ENCODE measurements at regions not wholly inside any gene's neighbourhood (a gene's known extent, or its start where the extent isn't known, plus 50 kb on each side); places are given as distances from the start of the nearest gene placed in this dataset.
"Not testable (repeated sequence)": the region's sequence is repeated elsewhere in the genome, so short reads cannot be mapped to it uniquely, and the experiment has no call there.

GRCh38 chr6:15143540-15143939 lies 102.3 kb upstream of the JARID2 start:
- no peak for DNase-seq

- no peak for DNase-seq
Measured at GRCh38 chr6:15145821-15146220, 100.0 kb upstream of the JARID2 start.

GRCh38 chr6:15147827-15148226 lies 98.0 kb upstream of the JARID2 start:
- no peak for DNase-seq

GRCh38 chr6:15148356-15148946 lies 97.4 kb upstream of the JARID2 start:
- peak; percentile 99 for DNase-seq

GRCh38 chr6:15150207-15150606 lies 95.7 kb upstream of the JARID2 start:
- no peak for DNase-seq

- DNase-seq, result no peak
Measured at GRCh38 chr6:15152700-15153099, 93.2 kb upstream of the JARID2 start.

- no peak for DNase-seq
Measured at GRCh38 chr6:15153191-15153590, 92.7 kb upstream of the JARID2 start.

- no peak for DNase-seq
Measured at GRCh38 chr6:15157479-15157878, 88.4 kb upstream of the JARID2 start.

GRCh38 chr6:15158821-15159619 lies 86.8 kb upstream of the JARID2 start:
- DNase-seq, result no peak

GRCh38 chr6:15160812-15161211 lies 85.1 kb upstream of the JARID2 start:
- no peak for DNase-seq

GRCh38 chr6:15164855-15165254 lies 81.0 kb upstream of the JARID2 start:
- DNase-seq, result not testable (repeated sequence)

GRCh38 chr6:15166121-15166520 lies 79.7 kb upstream of the JARID2 start:
- DNase-seq, result no peak

- DNase-seq, result no peak
Measured at GRCh38 chr6:15170126-15170525, 75.7 kb upstream of the JARID2 start.

GRCh38 chr6:15171026-15171425 lies 74.8 kb upstream of the JARID2 start:
- no peak for DNase-seq

- no peak for DNase-seq
Measured at GRCh38 chr6:15176816-15177370, 69.0 kb upstream of the JARID2 start.

GRCh38 chr6:15183979-15184378 lies 61.9 kb upstream of the JARID2 start:
- no peak for DNase-seq

GRCh38 chr6:15184441-15184861 lies 61.4 kb upstream of the JARID2 start:
- DNase-seq, result no peak

GRCh38 chr6:15185111-15185510 lies 60.8 kb upstream of the JARID2 start:
- DNase-seq, result not testable (repeated sequence)

- DNase-seq, result not testable (repeated sequence)
Measured at GRCh38 chr6:15193451-15193850, 52.4 kb upstream of the JARID2 start.

GRCh38 chr6:15194453-15194852 lies 51.4 kb upstream of the JARID2 start:
- no peak for DNase-seq
